HG02852 (cell line): ENCODE measurements at regions not wholly inside any gene's neighbourhood (a gene's known extent, or its start where the extent isn't known, plus 50 kb on each side); places are given as distances from the start of the nearest gene placed in this dataset.
A peak's percentile ranks its signal among the peaks of the same experiment; 100 is the strongest.

Source experiments
- ATAC-seq: cut with Tn5 transposase; IDR thresholded peaks from one replicate; pipeline ENCODE4 v1.9.1; 2021; ENCODE audit warnings: mild to moderate bottlenecking, moderate library complexity; ENCODE audit not compliant: unreplicated experiment

DNA sequence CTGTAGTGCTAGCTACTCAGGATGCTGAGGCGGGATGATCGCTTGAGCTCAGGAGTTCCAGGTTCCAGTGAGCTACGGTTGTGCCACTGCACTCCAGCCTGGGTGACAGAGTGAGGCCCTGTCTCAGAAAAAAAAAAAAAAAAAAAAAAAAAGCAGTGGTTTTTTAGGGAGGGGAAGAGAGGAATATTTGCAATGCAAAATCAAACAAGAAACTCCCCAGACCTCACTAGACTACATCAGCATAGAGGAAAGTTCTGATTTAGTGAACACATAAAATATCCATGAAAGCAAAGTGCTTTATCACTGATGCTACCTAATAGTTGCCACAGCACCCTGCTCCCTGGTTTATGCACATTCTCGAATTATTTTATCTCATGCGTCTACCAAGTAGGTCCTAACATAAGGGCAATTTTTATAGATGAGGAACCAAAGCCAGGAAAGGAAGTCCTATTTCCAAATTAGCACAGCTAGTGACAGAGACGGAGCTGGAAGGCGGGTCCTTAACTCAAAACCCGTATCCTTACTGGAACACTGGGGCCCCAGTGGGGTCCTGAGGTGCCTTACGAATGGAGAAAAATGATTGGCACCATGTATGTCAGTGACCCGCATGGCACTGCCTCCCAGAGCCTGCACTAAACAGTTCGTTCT lies 50.7 kb upstream of the GPR157 start:
- no peak for ATAC-seq

DNA sequence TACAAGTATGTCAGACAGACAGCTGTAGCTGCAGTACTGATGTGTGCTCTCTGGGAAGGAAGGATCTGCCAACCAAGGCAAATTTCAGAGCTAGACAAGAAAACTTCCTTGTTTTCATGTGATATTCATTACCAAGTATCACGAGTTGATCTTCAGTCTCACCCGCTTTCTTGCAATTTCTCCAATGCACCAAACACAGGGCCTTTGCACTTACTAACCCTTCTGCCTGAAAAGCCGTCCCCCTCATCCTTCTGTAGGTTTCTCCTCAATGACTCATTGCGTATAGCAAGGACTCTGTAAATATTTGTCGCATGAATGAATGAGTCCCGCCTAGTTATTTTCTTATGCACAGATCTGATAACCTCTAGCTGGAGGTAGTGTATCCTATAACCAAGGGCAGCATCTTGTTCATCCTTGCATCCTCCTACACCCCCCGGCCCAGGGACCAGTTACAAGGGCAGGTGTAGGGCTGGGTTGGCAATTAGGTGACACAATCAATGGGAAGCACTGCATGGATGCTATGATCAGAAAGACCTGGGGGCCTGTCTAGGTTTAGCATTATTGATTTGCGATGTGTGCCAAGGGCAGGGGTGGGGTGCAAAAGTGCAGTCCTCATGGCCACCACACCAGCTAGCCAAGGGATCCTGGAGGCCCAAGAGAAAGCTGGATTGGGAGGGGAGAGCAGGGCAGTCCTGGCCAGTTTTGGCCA lies 51.4 kb upstream of the GPR157 start:
- no peak for ATAC-seq

- ATAC-seq, result peak; percentile 45
These were observed 52.4 kb upstream of the GPR157 start for GRCh38 chr1:9181176-9181906.

DNA sequence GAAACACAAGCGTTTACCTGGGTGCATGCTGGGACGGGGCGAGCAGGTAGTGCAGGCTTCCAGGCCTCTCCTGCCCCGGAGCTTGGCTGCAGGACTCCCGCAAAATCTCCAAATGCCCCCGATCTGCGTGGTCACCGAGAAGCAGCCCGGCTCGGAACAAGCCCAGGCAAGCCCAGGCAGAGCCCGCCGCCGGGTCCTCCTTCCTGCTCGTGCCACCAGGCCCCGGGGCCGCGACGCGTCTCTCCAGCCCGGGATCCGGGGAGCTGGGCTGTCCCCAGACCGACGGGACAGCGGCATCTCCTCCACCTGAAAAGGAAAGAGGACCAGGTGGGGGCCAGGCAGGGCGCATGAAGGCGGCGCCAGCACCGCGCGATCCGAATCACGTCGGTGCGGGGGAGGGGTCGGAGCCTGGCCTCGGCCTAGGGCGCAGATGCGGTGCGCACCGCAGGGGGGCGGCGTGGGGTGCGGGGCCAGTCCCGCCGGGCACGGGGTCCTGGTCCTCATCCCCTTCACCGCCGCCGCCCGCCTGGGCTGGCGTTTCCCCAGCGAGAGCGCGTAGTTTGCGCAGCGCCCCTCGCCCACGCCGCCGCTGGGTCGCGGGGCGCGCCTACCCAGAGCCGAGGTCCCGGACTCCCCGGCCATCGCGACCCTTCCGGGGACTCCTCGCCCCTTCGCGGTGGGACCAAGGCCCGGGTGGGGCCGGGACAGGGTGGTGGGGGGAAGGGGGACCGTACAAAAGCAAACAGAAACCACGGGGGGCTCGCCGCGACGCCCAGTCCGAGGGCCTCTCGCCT lies 52.4 kb upstream of the H6PD start:
- ATAC-seq, result no peak

DNA sequence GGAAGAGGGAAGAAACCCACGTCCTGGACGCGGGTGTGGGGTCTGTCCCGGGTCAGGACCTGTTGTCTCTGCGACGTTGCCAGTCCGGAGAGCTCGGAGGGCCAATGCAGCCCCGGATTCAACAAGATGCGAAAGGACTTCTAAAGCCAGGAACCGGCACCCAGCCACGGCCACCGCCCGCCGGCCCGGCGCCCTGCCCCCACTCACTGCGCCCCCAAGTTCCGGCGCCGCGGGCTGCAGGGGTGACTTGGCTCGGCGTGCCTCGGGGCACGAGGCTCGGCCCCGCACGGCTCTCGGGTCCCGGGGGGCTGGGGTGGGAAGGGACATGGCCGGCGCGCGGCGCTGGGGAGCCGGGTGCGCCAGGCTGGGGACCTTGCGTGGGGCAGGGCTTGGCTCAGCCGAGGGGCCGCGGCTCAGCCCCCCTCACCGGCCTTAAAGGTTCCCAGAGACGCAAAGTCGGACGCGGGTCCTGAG lies 51.8 kb upstream of the H6PD start:
- no peak for ATAC-seq

GRCh38 chr1:9183441-9183840 lies 51.1 kb upstream of the H6PD start:
- ATAC-seq, result no peak

GRCh38 chr1:9183898-9184297 lies 50.7 kb upstream of the H6PD start:
- no peak for ATAC-seq

- no peak for ATAC-seq
These were observed 49.8 kb upstream of the H6PD start for GRCh38 chr1:9184749-9185148.
